NCI-H69 (cell line): ENCODE measurements at regions not wholly inside any gene's neighbourhood (a gene's known extent, or its start where the extent isn't known, plus 50 kb on each side); places are given as distances from the start of the nearest gene placed in this dataset.

Source experiments
- DNase-seq: peaks from one replicate; lab custom pipeline; 2025; lab: John Stamatoyannopoulos, UW

- DNase-seq = no peak
These were observed 53.1 kb upstream of the UBL3 start for GRCh38 chr13:29903543-29903942.

- no peak for DNase-seq
These were observed 52.4 kb upstream of the UBL3 start for GRCh38 chr13:29902632-29903305.

GRCh38 chr13:29901710-29902631 lies 51.6 kb upstream of the UBL3 start:
- DNase-seq = peak; percentile 50
